Peyer's patch (tissue), 4 donors: ENCODE measurements at regions not wholly inside any gene's neighbourhood (a gene's known extent, or its start where the extent isn't known, plus 50 kb on each side); places are given as distances from the start of the nearest gene placed in this dataset.
"Not testable (repeated sequence)": the region's sequence is repeated elsewhere in the genome, so short reads cannot be mapped to it uniquely, and the experiment has no call there.

Experiments used
- DNase-seq, 3 donors: peaks; one replicate each; pipeline ENCODE4 v3.0.0-alpha.2; 2017 to 2019
- H3K27ac ChIP-seq, 4 donors: fragments of 200-600 bp; sonication (generic); one replicate each; pipeline ENCODE4 v1.5.1; 2016 to 2019
- H3K27me3 ChIP-seq, 2 donors: fragments of 200-600 bp; sonication (generic); one replicate each; pipeline ENCODE4 v1.5.1; 2019
- H3K36me3 ChIP-seq, 3 donors: fragments of 200-600 bp; sonication (generic); one replicate each; pipeline ENCODE4 v1.5.1; 2016 to 2019
- H3K4me1 ChIP-seq, 4 donors: fragments of 200-600 bp; sonication (generic); one replicate each; pipeline ENCODE4 v1.5.1; 2016 to 2019
- H3K4me3 ChIP-seq, 4 donors: fragments of 200-600 bp; sonication (generic); 1 replicate in 3 of 4; 2 replicates in 1 of 4; pipeline ENCODE4 v1.5.1; 2016 to 2019; ENCODE audit warnings: mild to moderate bottlenecking in 1 of 4
- H3K9me3 ChIP-seq, 4 donors: fragments of 200-600 bp; sonication (generic); one replicate each; pipeline ENCODE4 v1.5.1; 2016 to 2019; ENCODE audit warnings: mild to moderate bottlenecking in 1 of 4
- POLR2A ChIP-seq, 2 donors: fragments of 450-650 bp; IDR thresholded peaks; one replicate each; pipeline ENCODE4 v1.5.1; 2017; ENCODE audit warnings: antibody characterized with exemption in 2 of 2, mild to moderate bottlenecking in 2 of 2, moderate library complexity in 2 of 2
- TF ChIP-seq, protein P1 (sequence below), 6 experiments: fragments of 450-650 bp in 4 of 6; fragments of 200-600 bp in 2 of 6; sonication (generic) in 1 of 6; IDR thresholded peaks; one replicate each; pipeline ENCODE4 v1.5.1; 2017 to 2019; ENCODE audit warnings: antibody characterized with exemption in 6 of 6, mild to moderate bottlenecking in 3 of 6, moderate library complexity in 1 of 6

DNA sequence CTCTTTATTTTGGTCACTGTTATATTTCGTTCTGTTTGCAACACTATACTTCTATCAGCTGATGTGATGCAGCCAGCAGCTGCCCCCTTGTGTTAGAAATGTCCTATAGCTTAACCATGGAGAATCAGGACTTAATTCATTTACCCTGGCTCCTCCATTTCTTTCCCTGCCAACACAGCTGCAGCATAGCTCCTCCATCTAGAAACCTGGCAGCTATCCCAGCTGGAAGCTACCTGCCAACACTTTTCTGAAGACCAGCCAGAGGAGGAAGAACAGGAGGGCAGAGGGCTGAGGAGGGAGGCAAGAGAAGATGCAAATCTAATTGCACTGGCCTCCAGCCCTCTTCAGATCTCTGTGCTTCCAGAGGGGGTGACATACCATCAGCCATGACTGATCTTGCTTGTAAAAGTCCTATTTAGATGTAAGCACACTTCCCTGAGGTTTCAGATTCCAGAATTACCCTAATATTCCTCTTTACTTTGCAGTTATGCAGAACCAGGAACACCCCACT, 156.8 kb upstream of the TMEM260 start:
- no peak overlapping the region for H3K27ac ChIP-seq
- no peaks in the 10 kb centered on the region for H3K36me3 ChIP-seq
- H3K27me3 ChIP-seq = no peaks in the 10 kb centered on the region
- no peaks in the 10 kb centered on the region for H3K9me3 ChIP-seq
- no peaks in the 10 kb centered on the region for H3K4me1 ChIP-seq
- DNase-seq = peak in 1 of 3 donors; percentile 54
- no peak overlapping the region for H3K4me3 ChIP-seq
- TF ChIP-seq, protein P1, sequence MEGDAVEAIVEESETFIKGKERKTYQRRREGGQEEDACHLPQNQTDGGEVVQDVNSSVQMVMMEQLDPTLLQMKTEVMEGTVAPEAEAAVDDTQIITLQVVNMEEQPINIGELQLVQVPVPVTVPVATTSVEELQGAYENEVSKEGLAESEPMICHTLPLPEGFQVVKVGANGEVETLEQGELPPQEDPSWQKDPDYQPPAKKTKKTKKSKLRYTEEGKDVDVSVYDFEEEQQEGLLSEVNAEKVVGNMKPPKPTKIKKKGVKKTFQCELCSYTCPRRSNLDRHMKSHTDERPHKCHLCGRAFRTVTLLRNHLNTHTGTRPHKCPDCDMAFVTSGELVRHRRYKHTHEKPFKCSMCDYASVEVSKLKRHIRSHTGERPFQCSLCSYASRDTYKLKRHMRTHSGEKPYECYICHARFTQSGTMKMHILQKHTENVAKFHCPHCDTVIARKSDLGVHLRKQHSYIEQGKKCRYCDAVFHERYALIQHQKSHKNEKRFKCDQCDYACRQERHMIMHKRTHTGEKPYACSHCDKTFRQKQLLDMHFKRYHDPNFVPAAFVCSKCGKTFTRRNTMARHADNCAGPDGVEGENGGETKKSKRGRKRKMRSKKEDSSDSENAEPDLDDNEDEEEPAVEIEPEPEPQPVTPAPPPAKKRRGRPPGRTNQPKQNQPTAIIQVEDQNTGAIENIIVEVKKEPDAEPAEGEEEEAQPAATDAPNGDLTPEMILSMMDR (IDR thresholded peaks at IDR 0.05) = peak in 5 of 6 experiments; percentile 31 to 76 (median 64)
- TF ChIP-seq POLR2A (IDR thresholded peaks at IDR 0.05) = no peak

DNA sequence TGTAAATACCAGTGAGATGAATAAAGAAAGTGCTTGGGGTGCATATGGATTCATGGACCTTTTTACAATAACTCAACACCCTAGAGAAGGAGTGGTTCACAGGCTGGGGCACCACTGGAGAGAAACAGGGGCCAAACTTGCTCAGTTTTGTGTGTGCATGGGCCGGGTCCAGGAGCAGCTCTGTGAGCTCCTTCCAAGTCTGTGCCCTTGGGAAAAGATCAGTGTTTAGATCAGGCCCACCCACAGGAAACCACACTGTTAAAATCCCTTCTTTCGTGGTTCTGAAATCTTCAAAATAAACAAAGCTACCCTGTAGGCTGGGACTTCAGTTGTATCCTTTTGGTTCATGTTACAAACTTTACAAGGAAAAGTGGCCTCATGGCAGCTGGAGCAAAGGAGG, 156.1 kb upstream of the TMEM260 start:
- Histone ChIP-seq H3K9me3 (no peaks in the 10 kb centered on the region), H3K4me3 (no peak overlapping the region), H3K27ac (no peak overlapping the region), H3K27me3 (no peaks in the 10 kb centered on the region), H3K4me1 (no peaks in the 10 kb centered on the region), H3K36me3 (no peaks in the 10 kb centered on the region)
- DNase-seq = no peak
- TF ChIP-seq, protein P1 (IDR thresholded peaks at IDR 0.05) = no peak
- no peak for TF ChIP-seq POLR2A (IDR thresholded peaks at IDR 0.05)

DNA sequence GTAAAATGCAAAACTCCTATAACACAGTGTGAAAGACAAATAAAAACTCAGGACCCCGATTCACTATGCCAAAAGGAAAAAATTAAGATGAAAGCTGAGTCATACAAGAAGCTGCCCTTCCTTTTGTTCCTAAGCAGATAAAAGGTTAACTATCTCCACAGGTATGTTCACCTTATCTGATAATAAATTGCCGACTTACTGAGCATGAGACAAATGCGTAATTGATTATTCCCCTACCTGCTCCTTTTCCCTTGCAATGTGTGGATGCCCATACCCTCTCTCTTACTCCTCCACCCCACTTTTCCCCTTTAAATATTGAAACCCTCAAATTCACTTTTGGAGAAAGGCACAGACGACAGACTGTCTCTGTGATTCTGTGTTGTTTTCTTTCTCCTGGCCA, 148.6 kb upstream of the TMEM260 start:
- no peaks in the 10 kb centered on the region for H3K36me3 ChIP-seq
- H3K27me3 ChIP-seq = no peaks in the 10 kb centered on the region
- H3K27ac ChIP-seq = no peak overlapping the region
- H3K9me3 ChIP-seq = no peaks in the 10 kb centered on the region
- no peak overlapping the region for H3K4me3 ChIP-seq
- no peak for TF ChIP-seq POLR2A (IDR thresholded peaks at IDR 0.05)
- TF ChIP-seq, protein P1 (IDR thresholded peaks at IDR 0.05) = no peak
- H3K4me1 ChIP-seq = no peaks in the 10 kb centered on the region
- DNase-seq = no peak

- Histone ChIP-seq H3K27me3 (no peaks in the 10 kb centered on the region), H3K36me3 (no peaks in the 10 kb centered on the region), H3K4me1 (no peaks in the 10 kb centered on the region), H3K4me3 (no peak overlapping the region), H3K27ac (no peak overlapping the region), H3K9me3 (no peaks in the 10 kb centered on the region)
- TF ChIP-seq, protein P1 (IDR thresholded peaks at IDR 0.05) = no peak
- TF ChIP-seq POLR2A (IDR thresholded peaks at IDR 0.05) = no peak
- DNase-seq = no peak
These were observed 129.9 kb upstream of the TMEM260 start for GRCh38 chr14:56449670-56450213.

- DNase-seq = no peak
- H3K27ac ChIP-seq = no peak overlapping the region
- H3K4me1 ChIP-seq = no peaks in the 10 kb centered on the region
- H3K9me3 ChIP-seq = no peaks in the 10 kb centered on the region
- no peak for TF ChIP-seq POLR2A (IDR thresholded peaks at IDR 0.05)
- TF ChIP-seq, protein P1 (IDR thresholded peaks at IDR 0.05) = no peak
- H3K27me3 ChIP-seq = no peaks in the 10 kb centered on the region
- no peak overlapping the region for H3K4me3 ChIP-seq
- no peaks in the 10 kb centered on the region for H3K36me3 ChIP-seq
These were observed 126.7 kb upstream of the TMEM260 start for GRCh38 chr14:56452940-56453339.

- not testable (repeated sequence) for H3K4me3 ChIP-seq, H3K36me3 ChIP-seq, DNase-seq, H3K4me1 ChIP-seq, H3K27me3 ChIP-seq, H3K9me3 ChIP-seq, H3K27ac ChIP-seq
These were observed 124.9 kb upstream of the TMEM260 start for GRCh38 chr14:56454680-56455079.
